Ovary (tissue), 7 donors: ENCODE measurements at regions not wholly inside any gene's neighbourhood (a gene's known extent, or its start where the extent isn't known, plus 50 kb on each side); places are given as distances from the start of the nearest gene placed in this dataset.

ENCODE experiments used
- DNase-seq, 5 donors: peaks; one replicate each; pipeline ENCODE4 v3.0.0-alpha.2; 2019 to 2020
- H3K27ac ChIP-seq, 2 donors: fragments of 200-600 bp; one replicate each; pipeline versions ENCODE4 v1.5.1 to v1.8.0; 2019 to 2022
- H3K27me3 ChIP-seq: fragments of 200-600 bp; one replicate; pipeline ENCODE4 v1.8.0; 2022
- H3K36me3 ChIP-seq: fragments of 200-600 bp; sonication (generic); one replicate; pipeline ENCODE4 v1.5.1; 2019
- H3K4me1 ChIP-seq: one replicate; pipeline ENCODE4 v1.8.1; 2013; ENCODE audit warnings: mild to moderate bottlenecking, moderate library complexity; ENCODE audit not compliant: insufficient read depth
- H3K4me3 ChIP-seq: fragments of 200-600 bp; sonication (generic); one replicate; pipeline ENCODE4 v1.5.1; 2017
- H3K9me3 ChIP-seq, 2 donors: fragments of 200-600 bp in 1 of 2; sonication (generic) in 1 of 2; one replicate each; pipeline versions ENCODE4 v1.5.1 to v1.8.1; 2013 to 2019; ENCODE audit warnings: mild to moderate bottlenecking in 1 of 2, moderate library complexity in 1 of 2
- CTCF ChIP-seq, 3 donors: fragments of 450-650 bp in 2 of 3; fragments of 200-600 bp in 1 of 3; IDR thresholded peaks; one replicate each; pipeline versions ENCODE4 v1.5.1 to v1.8.0; 2016 to 2022; ENCODE audit warnings: antibody characterized with exemption in 3 of 3, mild to moderate bottlenecking in 1 of 3
- EP300 ChIP-seq: sonication (generic); formaldehyde crosslinking; IDR thresholded peaks from one replicate; pipeline ENCODE4 v1.6.1; 2017; ENCODE audit warnings: antibody characterized with exemption
- POLR2A ChIP-seq: fragments of 450-650 bp; IDR thresholded peaks from one replicate; pipeline ENCODE4 v1.6.1; 2017; ENCODE audit warnings: antibody characterized with exemption, mild to moderate bottlenecking, moderate library complexity
- WGBS, 3 donors: extraction: QIAGEN DNeasy Blood & Tissue Kit in 1 of 3; methylation state at CpG; one replicate each; pipeline versions ENCODE4 v1.1.5 to v1.1.7; 2013 to 2017; 5-methylcytosine and 5-hydroxymethylcytosine counted together
- intact Hi-C, 4 donors: fragments of 100-400 bp; cut with DNase I; formaldehyde crosslinking; loops; one replicate each; pipeline versions ENCODE4 v1.11.0 to v1.15.1; 2022 to 2023
- donor health status: DM: no; HTN: no; CAD: no; lungs with moderate emphysema.
- donor health status: DM: no; HTN: no; CAD: no.
- donor health status: Bipolar disorder and iron deficiency.
- donor health status: DM: no; HTN: no; CAD: no.
- donor health status: DM: yes; HTN: yes; CAD: no.

- WGBS, 3 donors = 59 to 84% (median 69%) methylated on average over 2 of the region's 2 CpGs
- intact Hi-C loops = no loop called here
- no peak for TF ChIP-seq POLR2A
- no peak for TF ChIP-seq EP300
- DNase-seq = no peak
- Histone ChIP-seq H3K36me3 (no peaks in the 10 kb centered on the region), H3K27me3 (no peaks in the 10 kb centered on the region), H3K4me1 (peaks cover 2% of the 10 kb centered on the region), H3K4me3 (no peak overlapping the region), H3K27ac (no peak overlapping the region), H3K9me3 (no peaks in the 10 kb centered on the region)
Observed at GRCh38 chr15:94535298-94536048, 304.1 kb downstream of the MCTP2 start.

GRCh38 chr15:94536549-94536948 is 305.2 kb downstream of the MCTP2 start:
- Histone ChIP-seq H3K4me3 (no peak overlapping the region), H3K27me3 (no peaks in the 10 kb centered on the region), H3K4me1 (no peaks in the 10 kb centered on the region), H3K36me3 (no peaks in the 10 kb centered on the region), H3K9me3 (no peaks in the 10 kb centered on the region), H3K27ac (no peak overlapping the region)
- intact Hi-C loops = no loop called here
- 34 to 53% (median 41%) methylated on average over 3 of the region's 3 CpGs for whole genome bisulfite sequencing, 3 donors
- TF ChIP-seq POLR2A (no peak), EP300 (no peak), CTCF (IDR thresholded peaks at IDR 0.05) (no peak)
- DNase-seq = no peak

GRCh38 chr15:94538280-94538679 is 306.9 kb downstream of the MCTP2 start:
- Histone ChIP-seq H3K27me3 (no peaks in the 10 kb centered on the region), H3K9me3 (no peaks in the 10 kb centered on the region), H3K4me1 (no peaks in the 10 kb centered on the region), H3K4me3 (no peak overlapping the region), H3K27ac (no peak overlapping the region), H3K36me3 (no peaks in the 10 kb centered on the region)
- DNase-seq = no peak
- WGBS, 3 donors = 0% methylated on average over 1 of the region's 1 CpG
- no peak for TF ChIP-seq EP300
- no peak for TF ChIP-seq CTCF (IDR thresholded peaks at IDR 0.05)
- TF ChIP-seq POLR2A = no peak
- intact Hi-C loops = no loop called here

- DNase-seq = no peak
- TF ChIP-seq CTCF (IDR thresholded peaks at IDR 0.05) (no peak), EP300 (no peak), POLR2A (no peak)
- Histone ChIP-seq H3K27me3 (no peaks in the 10 kb centered on the region), H3K9me3 (no peaks in the 10 kb centered on the region), H3K4me3 (no peak overlapping the region), H3K27ac (no peak overlapping the region), H3K36me3 (no peaks in the 10 kb centered on the region), H3K4me1 (no peaks in the 10 kb centered on the region)
- 18 to 51% (median 45%) methylated on average over 1 of the region's 1 CpG for WGBS, 3 donors
- intact Hi-C loops = no loop called here
Observed at GRCh38 chr15:94542391-94542790, 311.0 kb downstream of the MCTP2 start.

- Histone ChIP-seq H3K4me1 (no peaks in the 10 kb centered on the region), H3K9me3 (no peaks in the 10 kb centered on the region), H3K27me3 (no peaks in the 10 kb centered on the region), H3K27ac (no peak overlapping the region), H3K4me3 (no peak overlapping the region), H3K36me3 (no peaks in the 10 kb centered on the region)
- no peak for DNase-seq
- intact Hi-C loops = no loop called here
- WGBS, 3 donors = 66 to 78% (median 70%) methylated on average over 2 of the region's 2 CpGs
- TF ChIP-seq CTCF (IDR thresholded peaks at IDR 0.05) (no peak), EP300 (no peak), POLR2A (no peak)
Observed at GRCh38 chr15:94546808-94547207, 315.4 kb downstream of the MCTP2 start.
